ENCODE measurements at regions not wholly inside any gene's neighbourhood (a gene's known extent, or its start where the extent isn't known, plus 50 kb on each side); places are given as distances from the start of the nearest gene placed in this dataset.

- TF ChIP-seq, protein P1, sequence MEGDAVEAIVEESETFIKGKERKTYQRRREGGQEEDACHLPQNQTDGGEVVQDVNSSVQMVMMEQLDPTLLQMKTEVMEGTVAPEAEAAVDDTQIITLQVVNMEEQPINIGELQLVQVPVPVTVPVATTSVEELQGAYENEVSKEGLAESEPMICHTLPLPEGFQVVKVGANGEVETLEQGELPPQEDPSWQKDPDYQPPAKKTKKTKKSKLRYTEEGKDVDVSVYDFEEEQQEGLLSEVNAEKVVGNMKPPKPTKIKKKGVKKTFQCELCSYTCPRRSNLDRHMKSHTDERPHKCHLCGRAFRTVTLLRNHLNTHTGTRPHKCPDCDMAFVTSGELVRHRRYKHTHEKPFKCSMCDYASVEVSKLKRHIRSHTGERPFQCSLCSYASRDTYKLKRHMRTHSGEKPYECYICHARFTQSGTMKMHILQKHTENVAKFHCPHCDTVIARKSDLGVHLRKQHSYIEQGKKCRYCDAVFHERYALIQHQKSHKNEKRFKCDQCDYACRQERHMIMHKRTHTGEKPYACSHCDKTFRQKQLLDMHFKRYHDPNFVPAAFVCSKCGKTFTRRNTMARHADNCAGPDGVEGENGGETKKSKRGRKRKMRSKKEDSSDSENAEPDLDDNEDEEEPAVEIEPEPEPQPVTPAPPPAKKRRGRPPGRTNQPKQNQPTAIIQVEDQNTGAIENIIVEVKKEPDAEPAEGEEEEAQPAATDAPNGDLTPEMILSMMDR (IDR thresholded peaks at IDR 0.05; ENCODE audit: control insufficient read depth, insufficient read depth, low read depth, low read length, missing control alignments): no peak
- DNase-seq (ENCODE audit: low read depth): no peak
Observed at GRCh38 chr7:10655031-10655430, 318.6 kb upstream of the PHF14 start.

GRCh38 chr7:10657201-10657600 lies 316.5 kb upstream of the PHF14 start:
- no peak for DNase-seq (ENCODE audit: low read depth)
- no peak overlapping the region for H3K4me3 ChIP-seq (ENCODE audit: control insufficient read depth, low read depth, low read length)
- TF ChIP-seq, protein P1 (IDR thresholded peaks at IDR 0.05; ENCODE audit: control insufficient read depth, insufficient read depth, low read depth, low read length, missing control alignments): no peak

More at GRCh38 chr7:10655031-10655430, 318.6 kb upstream of the PHF14 start:
- no peak overlapping the region for H3K4me3 ChIP-seq (ENCODE audit: control insufficient read depth, low read depth, low read length)

GRCh38 chr7:10657837-10658236 lies 315.8 kb upstream of the PHF14 start:
- DNase-seq (ENCODE audit: low read depth): no peak
- TF ChIP-seq, protein P1 (IDR thresholded peaks at IDR 0.05; ENCODE audit: control insufficient read depth, insufficient read depth, low read depth, low read length, missing control alignments): no peak
- H3K4me3 ChIP-seq (ENCODE audit: control insufficient read depth, low read depth, low read length): no peak overlapping the region

GRCh38 chr7:10662491-10662890 lies 311.2 kb upstream of the PHF14 start:
- TF ChIP-seq, protein P1 (IDR thresholded peaks at IDR 0.05; ENCODE audit: control insufficient read depth, insufficient read depth, low read depth, low read length, missing control alignments): no peak
- H3K4me3 ChIP-seq (ENCODE audit: control insufficient read depth, low read depth, low read length): no peak overlapping the region
- no peak for DNase-seq (ENCODE audit: low read depth)

DNA sequence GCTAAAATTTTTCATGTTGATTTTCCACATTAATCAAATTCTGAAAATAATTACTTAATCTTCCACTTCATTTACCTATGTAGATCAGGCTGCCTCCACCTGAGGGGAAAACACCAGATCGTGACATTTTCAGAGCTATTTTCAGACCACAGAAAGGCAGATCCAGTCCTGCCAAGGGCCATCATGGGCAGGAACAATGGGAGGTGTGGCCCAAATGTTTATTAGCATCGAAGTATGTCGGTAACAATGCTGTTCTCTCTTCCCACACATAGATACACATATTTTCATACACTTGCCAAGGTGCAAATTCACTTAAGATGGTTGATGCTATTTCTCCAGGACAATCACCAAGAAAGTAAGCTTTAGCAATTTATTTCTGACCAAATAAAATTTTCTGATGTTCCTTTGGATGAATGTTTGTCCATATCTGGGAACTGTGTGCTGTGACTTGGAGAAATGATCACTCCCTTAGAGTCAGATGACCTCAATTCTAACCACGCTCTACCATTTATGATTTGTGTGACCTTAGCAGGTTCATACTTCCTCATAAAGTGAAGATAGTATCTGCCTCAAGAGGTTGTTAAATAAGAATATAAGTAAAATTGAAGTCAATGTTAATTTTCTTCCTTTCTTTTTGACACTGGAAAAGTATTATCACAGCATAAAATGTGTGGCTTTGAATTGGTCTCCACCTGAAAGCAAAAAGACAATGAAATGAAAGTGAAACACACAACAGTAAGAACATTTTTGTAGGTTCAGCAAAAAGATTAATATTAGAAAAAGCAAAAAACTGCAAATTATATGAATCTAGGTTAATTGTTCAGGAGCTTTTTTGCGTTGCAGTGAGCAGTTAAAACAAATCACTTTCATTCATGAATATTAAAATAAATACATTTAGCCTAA lies 310.4 kb upstream of the PHF14 start:
- H3K4me3 ChIP-seq (ENCODE audit: control insufficient read depth, low read depth, low read length): no peak overlapping the region
- DNase-seq (ENCODE audit: low read depth): no peak
- TF ChIP-seq, protein P1 (IDR thresholded peaks at IDR 0.05; ENCODE audit: control insufficient read depth, insufficient read depth, low read depth, low read length, missing control alignments): no peak

DNA sequence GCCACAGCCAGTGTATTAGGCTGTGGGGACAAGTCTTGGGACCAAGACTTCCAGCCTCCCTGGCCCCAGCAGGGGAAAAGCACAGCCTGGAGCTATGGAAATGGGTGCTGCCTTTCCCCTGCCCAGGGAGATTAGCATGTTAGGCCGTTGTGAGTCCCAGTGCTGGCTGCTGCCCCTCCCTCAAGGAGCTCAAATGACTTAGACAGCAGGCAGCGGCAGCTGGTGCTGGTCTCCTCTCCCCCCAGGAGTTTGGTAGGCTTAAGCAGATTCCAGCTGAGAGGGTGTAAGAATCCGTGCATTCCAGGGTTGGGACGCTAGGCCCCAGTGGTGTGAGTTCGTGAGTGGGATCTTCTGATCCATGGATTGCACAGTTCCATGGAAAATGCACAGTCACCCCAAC lies 301.5 kb upstream of the PHF14 start:
- no peak for DNase-seq (ENCODE audit: low read depth)
- H3K4me3 ChIP-seq (ENCODE audit: control insufficient read depth, low read depth, low read length): no peak overlapping the region
- TF ChIP-seq, protein P1 (IDR thresholded peaks at IDR 0.05; ENCODE audit: control insufficient read depth, insufficient read depth, low read depth, low read length, missing control alignments): no peak

All from AG09309 (cell line).